GM21576 (cell line): ENCODE measurements at regions not wholly inside any gene's neighbourhood (a gene's known extent, or its start where the extent isn't known, plus 50 kb on each side); places are given as distances from the start of the nearest gene placed in this dataset.

Experiments used
- ATAC-seq: cut with Tn5 transposase; IDR thresholded peaks from one replicate; pipeline ENCODE4 v1.9.1; 2021; ENCODE audit warnings: mild to moderate bottlenecking, moderate library complexity; ENCODE audit not compliant: unreplicated experiment

DNA sequence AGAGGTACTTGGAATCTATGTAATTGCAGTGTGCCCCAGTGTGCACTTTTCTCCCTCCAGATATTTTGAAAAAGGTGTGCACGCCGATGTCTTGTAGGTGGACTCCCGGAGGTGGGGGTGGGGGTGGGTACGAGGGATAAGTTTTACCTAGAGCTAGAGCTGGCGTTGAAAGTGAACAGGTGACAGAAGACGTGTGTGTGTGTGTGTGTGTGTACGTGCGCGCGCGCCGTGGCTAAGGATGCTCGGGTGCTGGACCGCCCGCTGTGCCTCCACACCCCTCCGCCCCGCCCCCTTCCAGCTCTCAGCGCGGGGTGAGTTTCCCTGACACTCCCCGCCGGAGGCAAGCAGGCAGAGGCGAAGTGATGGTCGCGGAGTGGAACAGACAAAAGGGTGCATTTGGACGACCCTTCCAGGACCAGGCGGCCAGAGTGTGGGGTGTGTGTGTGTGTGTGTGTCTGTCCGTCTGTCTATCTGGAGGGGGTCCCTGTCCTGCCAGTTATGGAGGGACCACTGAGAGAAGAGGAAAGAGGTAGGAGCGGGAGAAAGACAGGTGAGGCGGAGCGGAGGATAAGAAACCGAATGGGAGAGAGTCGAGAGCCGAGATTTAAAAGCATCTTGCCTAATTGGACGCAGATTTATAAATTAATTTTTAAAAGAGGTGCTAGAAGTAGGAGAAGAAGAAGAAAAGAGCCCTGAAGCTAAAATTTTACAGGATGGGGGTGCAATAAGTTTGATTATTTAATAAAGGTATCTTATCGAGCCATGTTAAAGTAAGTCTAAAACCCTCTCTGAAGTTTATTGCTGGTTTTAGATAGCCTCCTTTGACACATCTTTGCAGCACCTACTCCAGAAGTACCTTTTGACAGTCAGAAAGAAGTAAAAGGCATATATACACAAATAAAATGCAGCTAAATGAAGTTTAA is 335.8 kb upstream of the THRB start:
- no peak for ATAC-seq

DNA sequence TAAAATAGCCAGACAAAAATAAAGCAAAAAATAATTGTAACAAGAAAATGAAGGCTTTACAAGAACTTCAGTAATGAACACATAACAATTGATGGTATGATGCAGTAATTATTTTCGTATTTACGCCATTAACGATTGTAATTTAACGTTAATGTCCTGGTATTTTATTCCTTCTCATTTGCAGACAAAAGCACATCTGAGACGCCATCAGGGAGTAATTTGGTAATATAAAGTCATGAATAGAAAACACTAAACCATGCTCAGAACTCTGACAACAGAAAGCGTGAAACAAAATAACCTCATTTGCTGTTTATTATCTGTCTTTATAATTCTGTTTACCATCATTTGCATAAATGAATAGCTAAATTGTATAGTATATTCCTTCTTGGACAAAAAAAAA is 336.6 kb upstream of the THRB start:
- ATAC-seq: no peak

DNA sequence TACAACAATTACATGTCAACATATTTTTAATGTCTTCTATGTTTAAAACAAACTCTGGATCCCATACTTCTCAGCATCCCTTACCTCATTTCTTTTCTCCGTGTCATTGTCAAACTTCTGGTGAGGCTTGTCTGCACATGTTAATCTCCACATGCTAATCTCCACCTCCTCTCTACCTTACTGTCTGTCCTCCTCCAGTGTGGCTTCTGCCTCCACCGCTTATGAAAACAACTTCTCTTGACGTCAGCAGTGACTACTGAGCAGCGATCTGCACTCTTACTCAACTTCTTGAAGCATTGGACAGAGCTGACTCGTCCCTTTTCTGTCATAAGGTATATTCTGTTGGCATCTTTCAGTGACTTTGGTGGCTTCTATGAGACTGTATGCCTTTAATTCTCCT is 338.2 kb upstream of the THRB start:
- no peak for ATAC-seq

DNA sequence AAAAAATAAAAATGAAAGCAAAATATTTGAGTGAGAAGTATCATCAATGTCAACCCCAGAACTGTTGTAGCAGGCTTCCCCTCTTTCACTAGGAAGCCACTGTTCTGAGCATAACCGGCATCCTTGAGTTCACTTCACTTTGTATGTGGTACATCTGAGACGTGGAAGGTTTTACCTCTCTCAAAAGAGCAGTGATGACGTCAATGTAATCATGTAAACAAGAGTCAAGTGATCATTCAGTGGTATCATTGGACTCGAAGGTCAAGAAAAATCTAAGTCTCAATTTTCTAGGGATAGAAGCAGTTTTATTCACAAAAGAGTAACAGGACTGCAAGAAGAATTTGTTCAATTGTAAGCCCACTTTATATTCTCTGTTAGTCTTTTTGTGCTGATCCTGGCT is 339.8 kb upstream of the THRB start:
- ATAC-seq: no peak

DNA sequence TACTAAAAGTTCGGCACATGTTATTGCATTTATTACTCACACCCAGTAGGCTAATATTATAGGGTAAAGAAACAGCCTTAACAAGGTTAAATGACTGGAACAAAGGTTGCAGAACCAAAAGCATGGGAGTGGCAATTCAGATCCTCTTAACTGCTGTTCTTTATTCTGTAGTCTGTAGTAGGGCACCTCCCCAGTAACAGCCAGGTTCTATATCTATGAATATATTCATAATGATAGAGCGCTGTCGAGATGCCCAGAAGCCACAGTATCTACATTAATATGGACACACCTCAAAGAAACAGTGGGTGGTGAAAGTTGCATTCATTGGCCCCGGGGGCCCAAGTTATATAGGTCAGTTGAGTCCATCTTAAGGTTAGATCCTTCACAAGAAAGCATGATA is 340.9 kb upstream of the THRB start:
- ATAC-seq: no peak

DNA sequence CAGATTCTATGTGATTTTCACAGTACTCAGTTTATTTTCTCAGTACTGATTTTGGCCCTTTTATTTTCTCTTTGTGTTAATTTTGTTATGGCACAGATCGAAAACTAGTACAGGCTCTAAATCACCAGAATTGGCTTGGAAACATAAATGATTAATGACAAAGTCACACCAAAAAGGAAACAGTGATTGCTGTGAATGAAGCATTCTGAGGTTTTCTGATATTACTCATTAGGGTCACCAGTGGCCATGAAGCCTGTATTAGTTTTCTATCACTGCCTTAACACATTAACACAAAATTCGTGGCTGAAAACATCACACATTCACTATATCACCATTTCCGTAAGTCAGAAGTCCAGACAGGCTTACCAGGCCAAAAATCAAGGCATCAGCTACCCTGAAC is 343.0 kb upstream of the THRB start:
- ATAC-seq: no peak

DNA sequence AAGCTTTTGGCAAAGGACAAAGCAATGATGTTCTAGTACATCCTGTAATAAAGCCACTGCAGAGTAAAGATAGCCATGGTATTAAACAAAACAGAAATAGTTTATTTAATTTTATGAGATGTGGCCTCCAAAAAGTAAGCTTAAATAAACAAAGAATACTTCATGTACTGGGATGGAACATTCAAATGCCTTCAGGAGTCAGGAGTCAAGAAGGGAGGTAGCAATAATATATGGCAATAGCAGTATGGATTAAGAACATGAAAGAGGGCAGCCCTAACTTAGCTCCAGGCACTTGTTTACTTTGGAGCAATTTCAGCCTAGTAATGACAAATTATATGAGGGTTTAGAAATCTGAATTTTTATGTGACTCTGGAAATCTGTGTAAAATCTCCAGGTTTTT is 343.9 kb upstream of the THRB start:
- ATAC-seq: no peak

DNA sequence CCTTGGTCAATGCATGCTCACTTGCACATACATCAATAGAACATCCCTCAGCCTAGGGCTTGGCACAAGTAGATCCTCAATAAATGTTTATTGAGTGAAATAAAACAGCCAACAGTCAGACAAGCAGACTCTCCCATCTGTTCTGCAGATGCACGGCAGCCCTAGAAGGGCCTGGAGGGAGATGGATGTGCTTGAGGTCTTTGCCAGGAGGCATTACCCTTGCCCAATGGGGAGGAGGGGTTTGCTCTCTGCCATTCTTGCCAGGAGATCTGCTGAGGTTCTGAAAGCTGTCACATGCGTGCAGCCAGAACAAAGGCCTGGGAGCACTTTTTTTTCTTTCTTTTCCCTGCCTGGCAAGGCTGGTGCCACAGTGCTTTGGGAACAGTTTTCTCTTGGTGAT is 349.3 kb upstream of the THRB start:
- ATAC-seq: no peak

DNA sequence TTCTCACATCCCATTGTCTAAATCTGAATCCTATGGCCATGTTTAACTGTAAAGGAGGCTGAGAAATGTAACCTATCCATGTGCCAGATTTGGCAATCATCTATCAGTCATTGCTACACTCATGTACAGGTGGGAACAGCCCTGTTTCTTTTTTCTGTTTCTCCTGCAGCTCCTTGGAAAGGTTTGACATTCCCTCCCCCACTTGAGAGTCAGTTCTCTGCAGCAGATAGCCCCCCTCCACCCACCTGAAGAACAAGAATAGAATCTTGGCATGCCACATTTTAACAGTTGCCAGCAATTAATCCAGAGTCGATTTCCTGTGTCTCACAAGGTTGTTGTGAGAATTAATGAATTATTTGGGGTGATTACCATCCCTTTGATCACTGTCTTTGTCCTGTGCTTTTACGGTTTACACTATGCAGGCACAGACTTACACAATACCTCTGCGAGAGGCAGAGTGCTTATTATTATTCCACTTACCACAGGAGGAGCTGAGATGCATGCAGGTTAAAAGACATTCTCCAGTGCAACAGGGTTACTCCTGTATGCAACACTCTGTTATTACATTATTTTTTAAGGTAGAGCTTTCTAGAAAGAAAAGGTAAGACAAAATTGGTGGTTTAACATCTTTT is 351.0 kb upstream of the THRB start:
- no peak for ATAC-seq

DNA sequence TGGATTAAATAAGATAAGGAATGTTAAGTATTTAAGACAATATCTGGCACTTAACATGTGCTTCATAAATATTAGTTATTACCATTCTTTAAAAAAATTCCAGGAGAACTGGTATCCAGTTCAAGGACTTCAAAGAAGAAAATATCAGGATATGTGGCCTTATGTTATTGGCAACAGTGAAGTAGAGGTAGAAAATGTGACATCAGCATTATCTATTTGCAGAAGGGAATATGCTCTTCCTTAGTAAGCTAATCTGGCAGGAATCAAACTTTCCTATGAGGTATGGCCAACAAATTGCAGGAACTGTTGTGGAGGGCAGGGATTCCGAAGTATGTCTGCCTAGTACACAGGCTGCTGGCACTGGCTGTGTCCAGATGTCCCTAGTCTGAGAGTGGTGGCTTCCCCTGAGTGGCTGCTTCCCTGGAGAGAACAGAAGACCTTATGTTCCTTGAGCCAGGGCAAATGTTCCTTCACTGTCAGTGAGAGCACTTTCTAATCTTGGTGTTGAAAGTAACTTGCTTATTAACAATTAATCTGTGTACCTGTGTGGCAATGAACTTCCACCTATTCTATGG is 351.7 kb upstream of the THRB start:
- ATAC-seq: no peak

DNA sequence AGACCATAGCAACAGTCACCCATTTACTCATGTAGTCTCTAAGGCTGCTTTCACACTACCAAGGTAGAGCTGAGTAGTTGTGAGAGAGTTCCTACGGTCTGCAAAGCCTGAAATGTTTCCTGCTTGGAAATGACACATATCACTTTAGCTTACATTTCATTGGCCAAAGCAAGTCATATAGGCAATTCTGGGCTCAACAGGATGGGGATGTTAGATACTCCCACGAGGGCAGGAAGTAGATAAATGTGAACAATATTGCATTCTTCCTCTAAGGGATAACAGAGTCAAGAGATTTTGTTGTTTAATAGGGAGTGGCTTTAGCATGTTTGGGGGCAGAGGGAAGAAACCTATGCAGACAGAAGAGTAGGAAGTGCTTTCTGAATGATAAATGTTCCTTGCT is 355.6 kb upstream of the THRB start:
- ATAC-seq: no peak

DNA sequence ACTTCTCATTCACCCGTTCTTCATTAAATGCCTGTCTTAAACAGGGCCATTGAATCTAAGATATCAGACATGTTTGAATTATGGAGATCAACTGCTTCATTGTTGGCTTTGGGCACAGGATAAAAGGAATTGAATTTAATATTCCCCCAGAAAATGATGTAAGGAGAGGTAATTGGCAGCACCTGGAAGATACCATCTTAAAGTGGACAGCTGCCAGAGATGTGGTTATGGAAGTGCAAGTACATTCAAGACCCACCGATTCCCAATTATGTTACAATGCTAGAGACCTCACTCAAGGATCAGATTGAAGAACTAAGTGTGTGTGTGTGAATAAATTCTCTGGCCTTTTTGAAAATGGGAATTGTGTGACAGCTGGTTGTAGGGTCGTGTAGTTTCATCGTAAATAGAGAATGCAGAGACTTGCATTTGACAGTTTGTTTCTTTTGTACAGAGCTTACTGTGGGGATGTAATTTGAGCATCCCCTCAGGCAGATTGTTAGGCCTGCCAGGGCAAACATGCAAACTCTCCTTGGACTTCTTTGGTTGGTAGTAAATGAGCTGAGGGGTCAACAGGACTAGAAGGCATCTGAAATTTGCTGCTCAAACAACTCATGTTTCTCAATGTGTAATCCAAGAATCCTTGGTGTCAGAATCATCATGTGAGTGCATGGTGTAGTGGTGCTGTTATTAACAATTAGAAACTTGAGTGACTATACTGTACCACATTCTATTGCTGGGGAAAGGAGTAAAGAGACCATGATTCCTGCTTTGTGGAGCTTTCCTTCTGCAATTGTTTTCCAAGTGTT is 359.2 kb upstream of the THRB start:
- ATAC-seq: no peak

DNA sequence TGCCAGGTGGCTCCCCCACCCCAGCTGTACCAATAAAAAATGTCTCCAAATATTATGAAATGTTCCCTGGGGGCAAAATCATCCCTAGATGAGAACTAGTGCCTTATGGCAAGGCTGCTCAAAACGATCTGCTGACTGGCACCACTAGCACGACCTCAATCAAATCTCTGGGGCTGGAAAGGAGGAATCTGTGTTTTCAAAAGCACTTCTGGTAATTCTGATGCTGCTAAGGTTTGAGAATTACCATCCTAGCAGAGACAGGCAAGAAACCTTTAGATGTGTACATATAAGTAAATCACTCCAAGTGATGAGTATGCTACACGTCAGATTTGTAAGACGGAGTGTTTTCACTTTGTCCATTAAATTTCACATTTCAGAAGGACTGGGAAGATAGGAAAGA is 360.1 kb upstream of the THRB start:
- ATAC-seq: no peak

DNA sequence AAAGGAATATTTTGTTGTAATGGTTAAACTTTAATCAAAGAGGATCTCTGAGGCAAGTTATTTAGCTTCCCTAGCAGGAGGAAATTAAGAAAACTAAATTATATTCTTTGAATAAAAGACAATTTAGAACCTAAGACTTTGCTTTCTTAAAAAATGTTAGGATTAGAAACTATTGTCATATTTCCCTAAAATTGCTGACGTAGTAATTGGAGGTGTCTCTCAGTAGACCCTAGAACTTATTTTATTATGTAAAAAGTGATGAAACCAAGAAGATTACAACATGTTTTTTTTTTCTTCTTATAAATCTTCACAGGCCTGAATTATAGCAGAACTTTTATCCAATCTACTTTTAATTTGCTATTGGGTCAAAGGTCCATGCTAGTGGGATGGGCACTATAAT is 363.3 kb upstream of the THRB start:
- ATAC-seq: no peak

DNA sequence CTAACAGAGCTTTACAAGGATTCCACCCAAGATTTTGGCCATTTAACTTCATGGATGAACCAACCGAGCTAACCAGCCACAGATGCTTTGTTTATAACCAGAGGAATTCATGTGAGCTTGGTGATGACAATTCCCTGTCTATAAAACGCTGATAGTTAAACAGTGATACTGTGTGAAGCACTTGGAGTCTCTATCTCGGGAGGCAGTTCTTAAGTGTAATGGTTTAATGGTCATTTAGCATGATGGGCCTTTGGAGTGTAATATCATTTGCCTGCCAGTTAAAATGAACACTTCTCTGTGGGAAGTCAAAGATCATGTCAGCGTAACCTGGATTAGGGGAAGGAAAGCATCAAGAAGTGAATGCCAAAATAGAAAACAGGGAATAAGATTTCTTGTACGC is 368.6 kb upstream of the THRB start:
- ATAC-seq: no peak

DNA sequence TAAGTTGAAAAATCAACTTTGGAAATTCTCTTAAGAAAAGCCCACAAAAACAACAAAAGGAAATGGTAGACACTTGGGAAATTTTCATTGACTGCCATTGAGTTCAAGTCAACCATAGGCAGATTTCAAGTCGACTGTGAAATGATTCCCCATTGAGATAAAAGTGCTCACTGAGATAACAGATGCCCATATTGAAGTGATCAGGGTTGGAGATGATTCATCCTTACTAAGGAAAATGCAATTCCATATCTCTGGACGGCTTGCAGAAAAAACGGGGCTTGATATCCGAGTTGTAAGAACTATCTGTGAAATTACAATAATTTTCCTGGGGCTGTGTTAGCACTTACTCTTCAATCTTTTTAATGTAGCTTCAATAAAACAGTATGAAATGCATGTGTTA is 373.1 kb upstream of the THRB start:
- ATAC-seq: no peak

DNA sequence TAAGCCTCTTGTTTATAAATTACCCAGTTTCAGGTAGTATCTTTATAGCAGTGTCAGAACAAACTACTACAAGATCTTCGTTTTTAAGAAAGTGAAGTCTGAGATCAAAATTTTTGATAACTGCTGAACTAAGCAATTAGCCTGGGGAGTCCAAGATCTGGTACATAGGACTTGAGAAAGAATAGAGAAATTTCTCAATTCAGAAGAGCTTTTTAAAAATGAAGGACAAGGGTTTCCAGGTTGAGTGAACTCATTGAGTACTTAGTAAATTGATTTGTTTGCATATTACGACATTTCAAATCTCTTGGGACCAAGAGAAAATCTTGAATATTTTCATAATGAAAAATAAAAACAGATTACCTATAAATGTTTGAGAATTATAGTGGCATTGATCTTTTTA is 386.6 kb upstream of the THRB start:
- ATAC-seq: no peak

DNA sequence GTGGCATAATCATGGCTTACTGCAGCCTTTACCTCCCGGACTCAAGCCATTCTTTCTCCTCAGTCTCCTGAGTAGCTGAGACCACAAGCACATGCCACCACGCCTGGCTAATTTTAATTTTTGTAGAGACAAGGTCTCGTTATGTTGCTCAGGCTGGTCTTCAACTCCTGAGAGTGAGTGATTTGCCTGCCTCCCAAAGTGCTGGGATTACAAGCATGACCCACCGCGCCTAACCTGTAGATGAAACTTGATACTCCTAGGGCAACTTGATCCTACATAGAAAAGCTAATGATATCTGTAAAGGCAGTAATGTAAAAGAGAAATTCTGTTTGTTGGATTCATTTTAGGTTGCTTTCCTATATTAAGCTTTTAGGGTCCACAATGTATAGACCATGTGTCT is 391.9 kb upstream of the THRB start:
- ATAC-seq: no peak

DNA sequence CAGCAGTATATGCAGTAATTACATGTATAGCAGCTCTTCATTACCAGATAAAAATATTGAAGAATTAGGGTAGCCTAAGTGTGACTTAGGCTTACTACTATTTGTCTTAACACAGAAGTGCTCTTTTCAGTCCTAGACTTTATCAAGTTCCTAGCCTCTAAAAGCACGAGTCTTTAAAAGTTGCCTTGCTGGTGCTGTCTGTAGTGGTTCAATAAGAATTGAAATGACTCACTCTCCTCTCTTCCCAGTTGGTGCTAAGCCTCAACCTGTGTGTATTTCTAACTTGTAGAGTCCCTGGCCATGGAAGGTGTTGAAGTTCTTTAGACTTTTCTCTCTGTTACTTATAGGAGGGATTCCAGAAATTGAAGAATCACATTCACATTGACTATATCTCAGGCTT is 395.4 kb upstream of the THRB start:
- no peak for ATAC-seq

DNA sequence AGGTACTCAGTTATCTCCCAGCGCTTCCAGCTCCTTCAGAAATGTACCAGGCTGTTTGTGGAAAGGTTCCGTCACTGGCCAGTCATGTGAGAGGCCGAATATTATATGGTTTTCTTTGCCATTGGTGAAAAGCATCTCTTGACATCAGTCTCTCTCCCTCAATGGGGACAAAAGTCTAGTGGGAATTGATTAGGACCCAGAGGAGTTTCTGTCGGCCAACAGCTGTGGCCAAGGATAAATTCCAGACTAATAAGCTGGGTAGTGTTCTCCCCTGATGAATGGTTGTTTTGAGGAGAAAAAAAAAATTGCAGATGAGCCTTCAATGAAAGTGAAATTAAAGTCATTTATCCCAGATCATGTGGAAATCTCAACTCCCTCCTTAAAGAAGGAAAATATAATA is 404.7 kb upstream of the THRB start:
- ATAC-seq: no peak

DNA sequence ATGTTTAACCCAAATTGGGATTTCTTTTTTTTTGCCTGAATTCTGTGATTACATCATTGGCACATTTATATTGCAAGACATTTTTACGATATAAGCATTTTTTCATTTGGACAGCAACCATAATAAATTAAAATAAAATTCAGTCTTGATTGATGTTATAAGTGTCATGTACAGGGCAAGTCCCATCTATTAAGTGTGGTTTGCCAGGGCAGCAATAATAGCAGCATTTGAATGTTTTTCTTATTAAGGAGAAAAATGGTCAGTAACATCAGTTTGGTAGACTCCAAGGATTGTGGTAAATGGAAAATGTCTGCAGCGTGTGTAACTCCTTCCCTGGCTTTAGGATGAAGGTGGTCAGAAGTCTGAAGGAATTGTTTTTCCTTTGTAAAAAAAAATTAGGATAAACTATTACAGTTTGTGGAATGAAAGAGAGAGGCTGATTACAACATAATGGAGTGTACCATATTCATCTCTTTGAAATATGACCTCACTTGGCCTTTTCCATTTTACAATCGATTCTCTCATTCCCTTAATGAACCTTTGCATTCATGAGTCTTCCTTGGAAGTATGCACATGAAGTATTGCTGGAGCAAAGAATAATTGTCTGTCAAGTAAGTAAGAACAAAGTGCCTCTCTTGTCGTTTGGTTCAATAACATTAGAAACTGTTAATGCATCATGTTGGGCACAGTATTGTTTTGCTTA is 405.4 kb upstream of the THRB start:
- ATAC-seq: no peak
